SK-N-SH (cell line): ENCODE measurements at regions not wholly inside any gene's neighbourhood (a gene's known extent, or its start where the extent isn't known, plus 50 kb on each side); places are given as distances from the start of the nearest gene placed in this dataset.

Source experiments
- CTCF ChIA-PET: fragments of 300-600, 350-600 bp; formaldehyde crosslinking; extraction: SDS; loops from one replicate; lab custom pipeline; 2021; lab: Yijun Ruan, JAX
- POLR2A ChIA-PET: fragments of 350-600 bp; sonication (Branson Sonifier 250); formaldehyde crosslinking; extraction: SDS; loops from one replicate; lab custom pipeline; 2020; ENCODE audit warnings: antibody characterized with exemption, inconsistent platforms; lab: Yijun Ruan, JAX
- DNase-seq: peaks from one replicate; pipeline ENCODE4 v3.0.0; 2012
- H2AFZ ChIP-seq: fragments of 200-600 bp; sonication (generic); 2 replicates; pipeline ENCODE4 v1.8.1; 2016; ENCODE audit warnings: antibody characterized with exemption, mild to moderate bottlenecking, low read depth
- H3F3A ChIP-seq: fragments of 200-600 bp; sonication (generic); replicated peaks from 2 replicates; pipeline ENCODE3; 2016; ENCODE audit warnings: antibody characterized with exemption, mild to moderate bottlenecking; ENCODE audit not compliant: insufficient read depth
- H3K27ac ChIP-seq, 2 experiments: fragments of 200-500 bp in 1 of 2; fragments of 200-600 bp in 1 of 2; sonication (Bioruptor generic) in 1 of 2; sonication (generic), shearing (Covaris generic) in 1 of 2; 2 replicates each; pipeline versions ENCODE4 v1.5.1 to v1.6.1; 2014 to 2016; ENCODE audit warnings: low read depth in 2 of 2, inconsistent platforms in 1 of 2, low read length in 1 of 2, mild to moderate bottlenecking in 1 of 2, mixed read lengths in 1 of 2
- H3K27me3 ChIP-seq: fragments of 200-600 bp; sonication (generic), shearing (Covaris generic); 2 replicates; pipeline ENCODE4 v1.6.1; 2016; ENCODE audit warnings: mixed run types; ENCODE audit not compliant: insufficient read depth
- H3K36me3 ChIP-seq, 2 experiments: fragments of 200-500 bp in 1 of 2; fragments of 200-600 bp in 1 of 2; sonication (Bioruptor generic) in 1 of 2; sonication (generic) in 1 of 2; replicated peaks in 1 of 2; 2 replicates each; pipeline versions ENCODE3 to v1.5.1; 2014 to 2016; ENCODE audit warnings: low read length in 1 of 2, mild to moderate bottlenecking in 1 of 2; ENCODE audit not compliant: insufficient read depth in 2 of 2, control insufficient read depth in 1 of 2
- H3K4me1 ChIP-seq, 2 experiments: fragments of 200-500 bp in 1 of 2; fragments of 200-600 bp in 1 of 2; sonication (Bioruptor generic) in 1 of 2; sonication (generic), shearing (Covaris generic) in 1 of 2; 2 replicates each; pipeline versions ENCODE4 v1.5.1 to v1.6.1; 2014 to 2016; ENCODE audit warnings: low read depth in 1 of 2, low read length in 1 of 2, mixed run types in 1 of 2; ENCODE audit not compliant: insufficient read depth in 2 of 2, control insufficient read depth in 1 of 2
- H3K4me2 ChIP-seq: fragments of 200-600 bp; sonication (generic), shearing (Covaris generic); 2 replicates; pipeline ENCODE4 v1.6.1; 2017; ENCODE audit warnings: mixed run types
- H3K4me3 ChIP-seq, 2 experiments: fragments of 200-500 bp in 1 of 2; fragments of 200-600 bp in 1 of 2; sonication (Bioruptor generic) in 1 of 2; sonication (generic), shearing (Covaris generic) in 1 of 2; 2 replicates each; pipeline versions ENCODE4 v1.5.1 to v1.8.1; 2014 to 2016; ENCODE audit warnings: low read depth in 2 of 2, inconsistent platforms in 1 of 2, low read length in 1 of 2, mild to moderate bottlenecking in 1 of 2, mixed read lengths in 1 of 2, moderate library complexity in 1 of 2
- H3K79me2 ChIP-seq: fragments of 200-600 bp; sonication (generic); 2 replicates; pipeline ENCODE4 v1.8.1; 2017; ENCODE audit warnings: mild to moderate bottlenecking; ENCODE audit not compliant: insufficient read depth
- H3K9ac ChIP-seq: fragments of 200-600 bp; sonication (generic); 2 replicates; pipeline ENCODE4 v1.6.1; 2017; ENCODE audit warnings: mixed run types
- H3K9me2 ChIP-seq: fragments of 200-600 bp; sonication (generic); 2 replicates; pipeline ENCODE4 v1.6.1; 2017; ENCODE audit warnings: mixed run types
- H3K9me3 ChIP-seq: fragments of 200-600 bp; sonication (generic); 2 replicates; pipeline ENCODE4 v1.6.1; 2017; ENCODE audit warnings: mixed run types, mild to moderate bottlenecking, moderate library complexity
- H4K20me1 ChIP-seq: fragments of 200-600 bp; sonication (generic); 2 replicates; pipeline ENCODE4 v1.6.1; 2017; ENCODE audit warnings: mild to moderate bottlenecking, mixed run types; ENCODE audit not compliant: insufficient read depth
- EP300 ChIP-seq, 2 experiments: IDR thresholded peaks; 2 replicates each; pipeline versions ENCODE4 v1.4.0 to v1.6.1; 2012; ENCODE audit warnings: borderline replicate concordance in 1 of 2, low read depth in 1 of 2, low read length in 1 of 2
- FOSL2 ChIP-seq: IDR thresholded peaks from 2 replicates; pipeline ENCODE4 v1.4.0; 2012; ENCODE audit warnings: low read depth, mild to moderate bottlenecking, moderate library complexity, borderline replicate concordance
- NRF1 ChIP-seq: IDR thresholded peaks from 2 replicates; pipeline ENCODE4 v1.6.1; 2012; ENCODE audit warnings: low read depth, mild to moderate bottlenecking, low read length
- POLR2AphosphoS5 ChIP-seq: IDR thresholded peaks from 2 replicates; pipeline ENCODE4 v1.6.1; 2012; ENCODE audit warnings: low read depth, low read length
- SIN3A ChIP-seq: IDR thresholded peaks from 2 replicates; pipeline ENCODE4 v1.6.1; 2012; ENCODE audit warnings: low read depth, mild to moderate bottlenecking, low read length, moderate library complexity, borderline replicate concordance
- TAF1 ChIP-seq: IDR thresholded peaks from 2 replicates; pipeline ENCODE4 v1.6.1; 2012; ENCODE audit warnings: low read depth, mild to moderate bottlenecking, low read length, moderate library complexity, borderline replicate concordance
- WGBS: methylation state at CpG from one replicate; pipeline ENCODE4 v1.1.6; 2017; ENCODE audit warnings: low lambda C conversion rate; 5-methylcytosine and 5-hydroxymethylcytosine counted together
- TF ChIP-seq, protein P1 (sequence below): fragments of 150-350 bp; IDR thresholded peaks from 2 replicates; pipeline ENCODE4 v1.6.1; 2016; ENCODE audit warnings: mild to moderate bottlenecking, low read depth, low read length
- TF ChIP-seq, protein P2 (sequence below): fragments of 150-350 bp; IDR thresholded peaks from 2 replicates; pipeline ENCODE4 v1.6.1; 2017; ENCODE audit warnings: antibody characterized with exemption, low read length, low read depth, borderline replicate concordance
- TF ChIP-seq, protein P3 (sequence below): IDR thresholded peaks from 2 replicates; pipeline ENCODE4 v1.6.1; 2012; ENCODE audit warnings: mild to moderate bottlenecking, low read depth, low read length, moderate library complexity
- TF ChIP-seq, protein P4 (sequence below): IDR thresholded peaks from 2 replicates; pipeline ENCODE4 v1.4.0; 2012; ENCODE audit warnings: low read depth, borderline replicate concordance

DNA sequence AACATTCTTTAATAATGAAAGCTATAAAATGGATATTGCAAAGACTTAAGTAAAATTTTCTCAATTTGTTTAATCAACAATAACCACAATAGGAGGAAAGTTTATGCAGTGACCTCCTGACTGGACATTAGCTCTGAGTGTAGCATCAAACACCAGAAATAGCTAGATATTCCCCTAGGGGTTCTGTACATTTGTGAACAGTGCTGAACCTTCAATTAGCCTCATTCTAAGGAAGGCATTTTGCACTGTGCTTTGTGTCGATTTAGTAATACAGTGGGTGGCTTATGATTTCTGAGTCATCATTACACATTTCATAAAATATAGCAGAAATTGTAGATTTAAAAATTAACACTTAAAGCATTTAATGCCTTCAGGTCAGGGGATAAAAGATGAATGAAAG is 367.3 kb upstream of the PCDH15 start:
- CTCF ChIA-PET: no interaction called here
- no peaks in the 10 kb centered on the region for H3K4me1 ChIP-seq
- H3K27ac ChIP-seq: no peak overlapping the region
- TF ChIP-seq, protein P1, sequence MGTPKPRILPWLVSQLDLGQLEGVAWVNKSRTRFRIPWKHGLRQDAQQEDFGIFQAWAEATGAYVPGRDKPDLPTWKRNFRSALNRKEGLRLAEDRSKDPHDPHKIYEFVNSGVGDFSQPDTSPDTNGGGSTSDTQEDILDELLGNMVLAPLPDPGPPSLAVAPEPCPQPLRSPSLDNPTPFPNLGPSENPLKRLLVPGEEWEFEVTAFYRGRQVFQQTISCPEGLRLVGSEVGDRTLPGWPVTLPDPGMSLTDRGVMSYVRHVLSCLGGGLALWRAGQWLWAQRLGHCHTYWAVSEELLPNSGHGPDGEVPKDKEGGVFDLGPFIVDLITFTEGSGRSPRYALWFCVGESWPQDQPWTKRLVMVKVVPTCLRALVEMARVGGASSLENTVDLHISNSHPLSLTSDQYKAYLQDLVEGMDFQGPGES: no peak
- TF ChIP-seq, protein P2, sequence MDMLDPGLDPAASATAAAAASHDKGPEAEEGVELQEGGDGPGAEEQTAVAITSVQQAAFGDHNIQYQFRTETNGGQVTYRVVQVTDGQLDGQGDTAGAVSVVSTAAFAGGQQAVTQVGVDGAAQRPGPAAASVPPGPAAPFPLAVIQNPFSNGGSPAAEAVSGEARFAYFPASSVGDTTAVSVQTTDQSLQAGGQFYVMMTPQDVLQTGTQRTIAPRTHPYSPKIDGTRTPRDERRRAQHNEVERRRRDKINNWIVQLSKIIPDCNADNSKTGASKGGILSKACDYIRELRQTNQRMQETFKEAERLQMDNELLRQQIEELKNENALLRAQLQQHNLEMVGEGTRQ: no peak
- TF ChIP-seq, protein P3, sequence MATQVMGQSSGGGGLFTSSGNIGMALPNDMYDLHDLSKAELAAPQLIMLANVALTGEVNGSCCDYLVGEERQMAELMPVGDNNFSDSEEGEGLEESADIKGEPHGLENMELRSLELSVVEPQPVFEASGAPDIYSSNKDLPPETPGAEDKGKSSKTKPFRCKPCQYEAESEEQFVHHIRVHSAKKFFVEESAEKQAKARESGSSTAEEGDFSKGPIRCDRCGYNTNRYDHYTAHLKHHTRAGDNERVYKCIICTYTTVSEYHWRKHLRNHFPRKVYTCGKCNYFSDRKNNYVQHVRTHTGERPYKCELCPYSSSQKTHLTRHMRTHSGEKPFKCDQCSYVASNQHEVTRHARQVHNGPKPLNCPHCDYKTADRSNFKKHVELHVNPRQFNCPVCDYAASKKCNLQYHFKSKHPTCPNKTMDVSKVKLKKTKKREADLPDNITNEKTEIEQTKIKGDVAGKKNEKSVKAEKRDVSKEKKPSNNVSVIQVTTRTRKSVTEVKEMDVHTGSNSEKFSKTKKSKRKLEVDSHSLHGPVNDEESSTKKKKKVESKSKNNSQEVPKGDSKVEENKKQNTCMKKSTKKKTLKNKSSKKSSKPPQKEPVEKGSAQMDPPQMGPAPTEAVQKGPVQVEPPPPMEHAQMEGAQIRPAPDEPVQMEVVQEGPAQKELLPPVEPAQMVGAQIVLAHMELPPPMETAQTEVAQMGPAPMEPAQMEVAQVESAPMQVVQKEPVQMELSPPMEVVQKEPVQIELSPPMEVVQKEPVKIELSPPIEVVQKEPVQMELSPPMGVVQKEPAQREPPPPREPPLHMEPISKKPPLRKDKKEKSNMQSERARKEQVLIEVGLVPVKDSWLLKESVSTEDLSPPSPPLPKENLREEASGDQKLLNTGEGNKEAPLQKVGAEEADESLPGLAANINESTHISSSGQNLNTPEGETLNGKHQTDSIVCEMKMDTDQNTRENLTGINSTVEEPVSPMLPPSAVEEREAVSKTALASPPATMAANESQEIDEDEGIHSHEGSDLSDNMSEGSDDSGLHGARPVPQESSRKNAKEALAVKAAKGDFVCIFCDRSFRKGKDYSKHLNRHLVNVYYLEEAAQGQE: no peak
- TF ChIP-seq, protein P4, sequence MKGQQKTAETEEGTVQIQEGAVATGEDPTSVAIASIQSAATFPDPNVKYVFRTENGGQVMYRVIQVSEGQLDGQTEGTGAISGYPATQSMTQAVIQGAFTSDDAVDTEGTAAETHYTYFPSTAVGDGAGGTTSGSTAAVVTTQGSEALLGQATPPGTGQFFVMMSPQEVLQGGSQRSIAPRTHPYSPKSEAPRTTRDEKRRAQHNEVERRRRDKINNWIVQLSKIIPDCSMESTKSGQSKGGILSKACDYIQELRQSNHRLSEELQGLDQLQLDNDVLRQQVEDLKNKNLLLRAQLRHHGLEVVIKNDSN: no peak
- TF ChIP-seq NRF1 (no peak), EP300 (IDR thresholded peaks at IDR 0.05; ENCODE audit: borderline replicate concordance in 1 of 2, low read depth in 1 of 2, low read length in 1 of 2) (no peak), SIN3A (no peak), TAF1 (no peak), POLR2AphosphoS5 (no peak), FOSL2 (no peak)
- no peak for DNase-seq
- no peaks in the 10 kb centered on the region for H3K79me2 ChIP-seq
- no peaks in the 10 kb centered on the region for H4K20me1 ChIP-seq
- no peak overlapping the region for H2AFZ ChIP-seq
- H3K4me2 ChIP-seq: no peak overlapping the region
- no peak overlapping the region for H3K4me3 ChIP-seq
- 28% methylated on average over 1 of the region's 1 CpG for WGBS
- H3K9ac ChIP-seq: no peak overlapping the region
- H3K36me3 ChIP-seq: no peaks in the 10 kb centered on the region
- H3K9me2 ChIP-seq: no peaks in the 10 kb centered on the region
- POLR2A ChIA-PET: no interaction called here
- no peaks in the 10 kb centered on the region for H3K9me3 ChIP-seq
- H3F3A ChIP-seq: no peaks in the 10 kb centered on the region
- H3K27me3 ChIP-seq: no peaks in the 10 kb centered on the region
